ENCODE measurements at regions not wholly inside any gene's neighbourhood (a gene's known extent, or its start where the extent isn't known, plus 50 kb on each side); places are given as distances from the start of the nearest gene placed in this dataset.

DNA sequence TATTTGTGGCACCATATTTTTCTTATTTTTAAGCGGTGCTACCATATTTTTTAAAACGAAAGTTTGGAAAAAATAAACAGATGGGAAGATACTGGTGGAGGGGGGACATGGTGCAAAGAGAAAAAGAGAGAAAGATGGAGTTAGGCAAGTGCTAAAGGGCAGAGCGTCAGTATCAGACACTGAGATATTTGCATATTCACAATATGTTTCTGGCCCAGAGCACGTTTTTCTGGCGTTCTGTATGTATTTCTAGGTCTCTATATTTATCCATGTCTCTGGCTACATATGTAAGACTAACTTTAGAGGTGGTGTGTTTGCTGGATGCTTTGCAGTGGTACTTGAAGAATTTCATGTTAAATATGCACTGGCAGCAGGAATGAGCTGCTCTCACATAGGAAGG, 414.0 kb downstream of the TLE4 start:
- TF ChIP-seq, protein P1, sequence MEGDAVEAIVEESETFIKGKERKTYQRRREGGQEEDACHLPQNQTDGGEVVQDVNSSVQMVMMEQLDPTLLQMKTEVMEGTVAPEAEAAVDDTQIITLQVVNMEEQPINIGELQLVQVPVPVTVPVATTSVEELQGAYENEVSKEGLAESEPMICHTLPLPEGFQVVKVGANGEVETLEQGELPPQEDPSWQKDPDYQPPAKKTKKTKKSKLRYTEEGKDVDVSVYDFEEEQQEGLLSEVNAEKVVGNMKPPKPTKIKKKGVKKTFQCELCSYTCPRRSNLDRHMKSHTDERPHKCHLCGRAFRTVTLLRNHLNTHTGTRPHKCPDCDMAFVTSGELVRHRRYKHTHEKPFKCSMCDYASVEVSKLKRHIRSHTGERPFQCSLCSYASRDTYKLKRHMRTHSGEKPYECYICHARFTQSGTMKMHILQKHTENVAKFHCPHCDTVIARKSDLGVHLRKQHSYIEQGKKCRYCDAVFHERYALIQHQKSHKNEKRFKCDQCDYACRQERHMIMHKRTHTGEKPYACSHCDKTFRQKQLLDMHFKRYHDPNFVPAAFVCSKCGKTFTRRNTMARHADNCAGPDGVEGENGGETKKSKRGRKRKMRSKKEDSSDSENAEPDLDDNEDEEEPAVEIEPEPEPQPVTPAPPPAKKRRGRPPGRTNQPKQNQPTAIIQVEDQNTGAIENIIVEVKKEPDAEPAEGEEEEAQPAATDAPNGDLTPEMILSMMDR (IDR thresholded peaks at IDR 0.05), result no peak
- no peak for TF ChIP-seq POLR2A (IDR thresholded peaks at IDR 0.05)
- no peak for TF ChIP-seq POLR2AphosphoS5 (IDR thresholded peaks at IDR 0.05)

Data from upper lobe of left lung (tissue), 4 donors.